ENCODE measurements at regions not wholly inside any gene's neighbourhood (a gene's known extent, or its start where the extent isn't known, plus 50 kb on each side); places are given as distances from the start of the nearest gene placed in this dataset.

- TF ChIP-seq ZSCAN29 (IDR thresholded peaks at IDR 0.05) (no peak), POLR2H (tag; IDR thresholded peaks at IDR 0.05; ENCODE audit: low read depth) (peak; percentile 73), ZNF584 (CRISPR knock-in tag; IDR thresholded peaks at IDR 0.05; ENCODE audit: low read depth) (peak; percentile 42; the same call in 1 of the 2 replicates), ATF3 (IDR thresholded peaks at IDR 0.05) (peak; percentile 78), ATF3 (CRISPR knock-in tag; conservative IDR thresholded peaks at IDR 0.05) (peak; percentile 40), ZNF197 (CRISPR knock-in tag; IDR thresholded peaks at IDR 0.05; ENCODE audit: low read depth) (peak; percentile 88), CXXC5 (CRISPR knock-in tag; IDR thresholded peaks at IDR 0.05) (peak; percentile 49), FOS (IDR thresholded peaks at IDR 0.05; ENCODE audit: extremely low read depth, insufficient read length) (peak; percentile 1), ZFP36 (IDR thresholded peaks at IDR 0.05; ENCODE audit: low read depth, low read length, partially characterized antibody) (peak; percentile 3), POLR2B (IDR thresholded peaks at IDR 0.05; ENCODE audit: low read depth, partially characterized antibody) (peak; percentile 26), HLTF (IDR thresholded peaks at IDR 0.05) (peak; percentile 12; the same call in 1 of the 2 replicates), SMAD4 (CRISPR knock-in tag; conservative IDR thresholded peaks at IDR 0.05) (peak; percentile 77), SRSF1 (IDR thresholded peaks at IDR 0.05; ENCODE audit: low read depth, low read length) (no peak), RCOR1 (IDR thresholded peaks at IDR 0.05; ENCODE audit: borderline replicate concordance in 1 of 2, low read depth in 2 of 2, low read length in 2 of 2) (peak; percentile 79 to 92), SOX6 (IDR thresholded peaks at IDR 0.05) (peak; percentile 43; the same call in 1 of the 2 replicates), ZNF639 (CRISPR knock-in tag; conservative IDR thresholded peaks at IDR 0.05 in 1 of 2, IDR thresholded peaks at IDR 0.05 in 1 of 2) (peak in 1 of 2 experiments; percentile 64; a peak in 2 of 4 replicates), TRIM25 (IDR thresholded peaks at IDR 0.05; ENCODE audit: borderline replicate concordance) (no peak), PBX2 (CRISPR knock-in tag; IDR thresholded peaks at IDR 0.05; ENCODE audit: low read depth) (no peak), PBX2 (tag; conservative IDR thresholded peaks at IDR 0.05; ENCODE audit: low read depth) (peak; percentile 61), RAD51 (IDR thresholded peaks at IDR 0.05; ENCODE audit: borderline replicate concordance, low read depth) (no peak; the same call in 1 of the 2 replicates), DIDO1 (tag; IDR thresholded peaks at IDR 0.05; ENCODE audit: low read depth) (0 out of 2 replicates have a peak, but pooled peaks have one; percentile 20)
Observed at GRCh38 chr1:58883037-58883887, 99.4 kb upstream of the JUN start (continued).
